ENCODE measurements at regions not wholly inside any gene's neighbourhood (a gene's known extent, or its start where the extent isn't known, plus 50 kb on each side); places are given as distances from the start of the nearest gene placed in this dataset.
"Not testable (repeated sequence)": the region's sequence is repeated elsewhere in the genome, so short reads cannot be mapped to it uniquely, and the experiment has no call there.

- peak in 1 of 2 experiments; percentile 66 for DNase-seq (ENCODE audit: low read depth in 2 of 2)
Observed at GRCh38 chr1:214861615-214862014, 220.9 kb upstream of the KCNK2 start.

GRCh38 chr1:214862421-214862820 is 220.1 kb upstream of the KCNK2 start:
- DNase-seq (ENCODE audit: low read depth in 2 of 2): no peak

- DNase-seq (ENCODE audit: low read depth in 2 of 2): peak; percentile 81 to 82
Observed at GRCh38 chr1:214864896-214865688, 217.4 kb upstream of the KCNK2 start.

- not testable (repeated sequence) for DNase-seq (ENCODE audit: low read depth in 2 of 2)
Observed at GRCh38 chr1:214870426-214870825, 212.1 kb upstream of the KCNK2 start.

GRCh38 chr1:214880956-214881355 is 201.6 kb upstream of the KCNK2 start:
- DNase-seq (ENCODE audit: low read depth in 2 of 2): no peak

GRCh38 chr1:214882616-214883015 is 199.9 kb upstream of the KCNK2 start:
- DNase-seq (ENCODE audit: low read depth in 2 of 2): no peak

GRCh38 chr1:214895011-214895600 is 187.4 kb upstream of the KCNK2 start:
- no peak for DNase-seq (ENCODE audit: low read depth in 2 of 2)

GRCh38 chr1:214896921-214897320 is 185.6 kb upstream of the KCNK2 start:
- DNase-seq (ENCODE audit: low read depth in 2 of 2): no peak

- no peak for DNase-seq (ENCODE audit: low read depth in 2 of 2)
Observed at GRCh38 chr1:214897581-214897980, 185.0 kb upstream of the KCNK2 start.

- DNase-seq (ENCODE audit: low read depth in 2 of 2): no peak
Observed at GRCh38 chr1:214898161-214898560, 184.4 kb upstream of the KCNK2 start.

- no peak for DNase-seq (ENCODE audit: low read depth in 2 of 2)
Observed at GRCh38 chr1:214898718-214899117, 183.8 kb upstream of the KCNK2 start.

GRCh38 chr1:214899908-214900460 is 182.6 kb upstream of the KCNK2 start:
- DNase-seq (ENCODE audit: low read depth in 2 of 2): peak; percentile 24 to 35

GRCh38 chr1:214900590-214900989 is 181.9 kb upstream of the KCNK2 start:
- DNase-seq (ENCODE audit: low read depth in 2 of 2): no peak

GRCh38 chr1:214901718-214902117 is 180.8 kb upstream of the KCNK2 start:
- peak; percentile 61 to 65 for DNase-seq (ENCODE audit: low read depth in 2 of 2)

- DNase-seq (ENCODE audit: low read depth in 2 of 2): peak; percentile 65 to 66
Observed at GRCh38 chr1:214902636-214903320, 179.8 kb upstream of the KCNK2 start.

- no peak for DNase-seq (ENCODE audit: low read depth in 2 of 2)
Observed at GRCh38 chr1:214912127-214912526, 170.4 kb upstream of the KCNK2 start.

- no peak for DNase-seq (ENCODE audit: low read depth in 2 of 2)
Observed at GRCh38 chr1:214913966-214914365, 168.6 kb upstream of the KCNK2 start.

GRCh38 chr1:214917081-214917635 is 165.4 kb upstream of the KCNK2 start:
- DNase-seq (ENCODE audit: low read depth in 2 of 2): no peak

GRCh38 chr1:214918745-214919144 is 163.8 kb upstream of the KCNK2 start:
- no peak for DNase-seq (ENCODE audit: low read depth in 2 of 2)

GRCh38 chr1:214920337-214920736 is 162.2 kb upstream of the KCNK2 start:
- no peak for DNase-seq (ENCODE audit: low read depth in 2 of 2)

GRCh38 chr1:214923278-214923915 is 159.1 kb upstream of the KCNK2 start:
- no peak for DNase-seq (ENCODE audit: low read depth in 2 of 2)

GRCh38 chr1:214927796-214928195 is 154.7 kb upstream of the KCNK2 start:
- DNase-seq (ENCODE audit: low read depth in 2 of 2): no peak
